IPS-20b (cell line): ENCODE measurements at regions not wholly inside any gene's neighbourhood (a gene's known extent, or its start where the extent isn't known, plus 50 kb on each side); places are given as distances from the start of the nearest gene placed in this dataset.

ENCODE experiments used
- H3K27ac ChIP-seq: one replicate; pipeline ENCODE4 v1.5.1; 2013; ENCODE audit warnings: low read length
- H3K27me3 ChIP-seq: 2 replicates; pipeline ENCODE4 v1.6.1; 2013; ENCODE audit warnings: mild to moderate bottlenecking, low read length, inconsistent platforms; ENCODE audit not compliant: insufficient read depth
- H3K36me3 ChIP-seq: 2 replicates; pipeline ENCODE4 v1.6.1; 2013; ENCODE audit warnings: low read depth, mild to moderate bottlenecking, inconsistent platforms, low read length, moderate library complexity; ENCODE audit not compliant: insufficient read depth
- H3K4me1 ChIP-seq: 2 replicates; pipeline ENCODE4 v1.6.1; 2013; ENCODE audit warnings: mild to moderate bottlenecking, control low read depth, inconsistent platforms, low read length, moderate library complexity; ENCODE audit not compliant: insufficient read depth
- H3K4me3 ChIP-seq: 2 replicates; pipeline ENCODE4 v1.5.1; 2013; ENCODE audit warnings: mild to moderate bottlenecking, low read length, inconsistent platforms
- H3K9ac ChIP-seq: 2 replicates; pipeline ENCODE4 v1.6.1; 2013; ENCODE audit warnings: low read depth, mild to moderate bottlenecking, inconsistent platforms, low read length, moderate library complexity
- H3K9me3 ChIP-seq: 2 replicates; pipeline ENCODE4 v1.6.1; 2013; ENCODE audit warnings: mild to moderate bottlenecking, low read depth, low read length, inconsistent platforms; ENCODE audit not compliant: insufficient read depth

DNA sequence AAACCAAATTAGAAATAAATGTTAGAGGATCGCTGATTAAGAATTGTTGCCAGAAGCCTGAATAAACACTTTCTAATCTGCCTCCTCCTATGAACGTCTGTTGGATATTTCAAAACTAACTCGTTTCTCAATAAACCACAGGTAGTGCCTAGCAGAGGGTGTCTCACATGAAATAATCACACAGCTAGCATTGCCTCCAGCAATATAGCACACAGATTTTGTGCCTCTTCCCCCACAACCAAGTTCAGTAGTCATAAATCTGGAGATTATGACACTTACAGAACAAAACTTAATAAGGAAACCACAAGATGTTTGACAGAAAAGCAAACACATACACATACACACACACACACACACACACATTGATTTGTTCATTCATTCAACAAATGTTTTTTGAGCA is 173.2 kb upstream of the CDH10 start:
- H3K27me3 ChIP-seq = no peaks in the 10 kb centered on the region
- H3K4me1 ChIP-seq = no peaks in the 10 kb centered on the region
- no peak overlapping the region for H3K9ac ChIP-seq
- no peaks in the 10 kb centered on the region for H3K9me3 ChIP-seq
- no peaks in the 10 kb centered on the region for H3K36me3 ChIP-seq
- H3K27ac ChIP-seq = no peak overlapping the region
- H3K4me3 ChIP-seq = no peak overlapping the region

- no peaks in the 10 kb centered on the region for H3K4me1 ChIP-seq
- H3K4me3 ChIP-seq = no peak overlapping the region
- no peaks in the 10 kb centered on the region for H3K36me3 ChIP-seq
- no peaks in the 10 kb centered on the region for H3K9me3 ChIP-seq
- no peak overlapping the region for H3K27ac ChIP-seq
- no peak overlapping the region for H3K9ac ChIP-seq
- H3K27me3 ChIP-seq = no peaks in the 10 kb centered on the region
Observed at GRCh38 chr5:24816206-24816605, 171.4 kb upstream of the CDH10 start.

- no peak overlapping the region for H3K9ac ChIP-seq
- H3K4me1 ChIP-seq = no peaks in the 10 kb centered on the region
- H3K27ac ChIP-seq = no peak overlapping the region
- H3K36me3 ChIP-seq = no peaks in the 10 kb centered on the region
- no peaks in the 10 kb centered on the region for H3K27me3 ChIP-seq
- H3K9me3 ChIP-seq = no peaks in the 10 kb centered on the region
- no peak overlapping the region for H3K4me3 ChIP-seq
Observed at GRCh38 chr5:24805230-24805629, 160.5 kb upstream of the CDH10 start.

GRCh38 chr5:24804221-24804681 is 159.5 kb upstream of the CDH10 start:
- no peaks in the 10 kb centered on the region for H3K36me3 ChIP-seq
- H3K27ac ChIP-seq = no peak overlapping the region
- no peak overlapping the region for H3K4me3 ChIP-seq
- H3K27me3 ChIP-seq = no peaks in the 10 kb centered on the region
- H3K9ac ChIP-seq = no peak overlapping the region
- H3K4me1 ChIP-seq = no peaks in the 10 kb centered on the region
- H3K9me3 ChIP-seq = no peaks in the 10 kb centered on the region

GRCh38 chr5:24791326-24791725 is 146.5 kb upstream of the CDH10 start:
- Histone ChIP-seq H3K36me3 (no peaks in the 10 kb centered on the region), H3K9ac (no peak overlapping the region), H3K9me3 (no peaks in the 10 kb centered on the region), H3K4me3 (no peak overlapping the region), H3K27me3 (no peaks in the 10 kb centered on the region), H3K4me1 (no peaks in the 10 kb centered on the region), H3K27ac (no peak overlapping the region)

DNA sequence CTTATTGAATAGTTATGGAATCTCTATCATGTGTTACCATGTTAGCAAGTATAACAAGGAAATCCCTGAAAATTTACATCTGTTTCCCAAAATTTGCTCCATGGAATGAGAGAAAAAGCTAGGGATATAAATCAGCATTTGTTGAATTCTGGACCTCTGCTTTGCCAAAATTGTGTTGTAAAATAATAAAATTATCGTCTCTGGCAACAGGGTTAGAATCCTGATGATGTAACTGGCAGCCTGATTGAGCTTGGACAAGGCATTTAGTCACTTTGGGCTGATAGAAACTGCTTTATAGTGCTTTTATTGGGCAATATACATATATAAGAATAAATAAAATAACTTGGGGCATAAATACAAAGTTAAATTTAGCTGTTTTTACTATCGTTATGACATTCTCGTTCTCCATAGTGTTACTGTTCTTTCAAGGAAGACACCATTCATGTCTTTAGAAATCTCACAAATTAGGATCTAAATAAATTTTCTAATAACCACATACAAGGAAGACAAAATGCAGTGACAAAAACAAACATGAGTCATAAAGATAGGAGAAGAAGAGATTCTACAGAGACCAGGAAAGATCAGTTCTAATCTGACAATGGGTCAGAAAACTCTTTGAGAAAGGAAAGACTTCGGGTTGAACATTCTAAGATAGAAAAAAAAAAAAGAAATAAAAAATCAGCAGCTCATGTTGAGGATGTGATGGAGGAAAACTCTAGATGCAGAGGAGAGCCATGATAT is 145.0 kb upstream of the CDH10 start:
- Histone ChIP-seq H3K4me1 (no peaks in the 10 kb centered on the region), H3K27me3 (no peaks in the 10 kb centered on the region), H3K27ac (no peak overlapping the region), H3K9me3 (no peaks in the 10 kb centered on the region), H3K4me3 (no peak overlapping the region), H3K9ac (no peak overlapping the region), H3K36me3 (no peaks in the 10 kb centered on the region)

DNA sequence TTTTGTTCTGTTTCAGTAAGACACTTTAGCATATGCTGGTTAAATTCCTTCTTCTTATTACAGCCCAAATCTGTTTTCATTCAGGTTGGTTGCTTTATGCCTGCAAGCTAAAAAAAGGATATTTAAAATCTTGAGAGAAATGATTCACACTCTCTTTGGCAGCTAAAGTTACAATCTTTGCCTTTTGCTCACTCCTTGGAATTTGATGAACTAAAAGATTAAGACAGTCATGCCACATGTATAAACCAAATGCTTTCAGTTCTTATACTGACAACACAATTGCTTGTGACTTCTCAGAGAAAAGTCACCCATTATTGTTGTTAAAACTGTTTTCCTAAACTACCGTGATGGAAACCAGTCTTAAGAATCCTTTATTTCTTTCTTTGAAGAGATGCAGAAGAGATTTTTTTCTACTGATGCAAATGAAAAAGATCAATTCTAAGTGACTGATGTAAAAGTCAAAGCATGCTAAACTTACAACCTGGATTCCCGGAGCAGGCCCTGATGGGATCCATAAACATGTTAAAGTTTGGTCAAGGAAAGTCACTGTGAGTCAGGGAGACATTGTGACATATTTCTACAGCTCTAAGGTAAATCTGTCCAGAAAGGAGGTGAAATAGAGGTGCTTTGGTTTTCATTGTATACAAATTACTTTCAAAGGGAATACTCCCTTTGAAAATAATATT is 144.2 kb upstream of the CDH10 start:
- H3K27me3 ChIP-seq = no peaks in the 10 kb centered on the region
- no peak overlapping the region for H3K9ac ChIP-seq
- H3K4me1 ChIP-seq = no peaks in the 10 kb centered on the region
- H3K9me3 ChIP-seq = no peaks in the 10 kb centered on the region
- H3K36me3 ChIP-seq = no peaks in the 10 kb centered on the region
- H3K4me3 ChIP-seq = no peak overlapping the region
- no peak overlapping the region for H3K27ac ChIP-seq

GRCh38 chr5:24786108-24786507 is 141.3 kb upstream of the CDH10 start:
- no peak overlapping the region for H3K9ac ChIP-seq
- H3K27me3 ChIP-seq = no peaks in the 10 kb centered on the region
- H3K27ac ChIP-seq = no peak overlapping the region

GRCh38 chr5:24783596-24783995 is 138.8 kb upstream of the CDH10 start:
- Histone ChIP-seq H3K9ac (no peak overlapping the region), H3K27ac (no peak overlapping the region)

More at GRCh38 chr5:24786108-24786507, 141.3 kb upstream of the CDH10 start:
- Histone ChIP-seq H3K4me1 (no peaks in the 10 kb centered on the region), H3K4me3 (no peak overlapping the region), H3K9me3 (no peaks in the 10 kb centered on the region), H3K36me3 (no peaks in the 10 kb centered on the region)

GRCh38 chr5:24777392-24777791 is 132.6 kb upstream of the CDH10 start:
- no peaks in the 10 kb centered on the region for H3K27me3 ChIP-seq
- H3K4me3 ChIP-seq = no peak overlapping the region
- no peaks in the 10 kb centered on the region for H3K36me3 ChIP-seq
- no peaks in the 10 kb centered on the region for H3K4me1 ChIP-seq
- H3K9ac ChIP-seq = no peak overlapping the region
- no peak overlapping the region for H3K27ac ChIP-seq
- no peaks in the 10 kb centered on the region for H3K9me3 ChIP-seq

More at GRCh38 chr5:24783596-24783995, 138.8 kb upstream of the CDH10 start:
- H3K4me3 ChIP-seq = no peak overlapping the region
- H3K4me1 ChIP-seq = no peaks in the 10 kb centered on the region
- H3K27me3 ChIP-seq = no peaks in the 10 kb centered on the region
- no peaks in the 10 kb centered on the region for H3K9me3 ChIP-seq
- no peaks in the 10 kb centered on the region for H3K36me3 ChIP-seq

GRCh38 chr5:24773261-24773660 is 128.5 kb upstream of the CDH10 start:
- no peak overlapping the region for H3K9ac ChIP-seq
- no peaks in the 10 kb centered on the region for H3K36me3 ChIP-seq
- no peak overlapping the region for H3K4me3 ChIP-seq
- no peaks in the 10 kb centered on the region for H3K9me3 ChIP-seq
- H3K27me3 ChIP-seq = no peaks in the 10 kb centered on the region
- H3K4me1 ChIP-seq = no peaks in the 10 kb centered on the region
- H3K27ac ChIP-seq = no peak overlapping the region

- Histone ChIP-seq H3K4me3 (no peak overlapping the region), H3K36me3 (no peaks in the 10 kb centered on the region), H3K9me3 (no peaks in the 10 kb centered on the region; the same call in 1 of the 2 replicates), H3K9ac (no peak overlapping the region), H3K27me3 (no peaks in the 10 kb centered on the region), H3K27ac (no peak overlapping the region), H3K4me1 (no peaks in the 10 kb centered on the region)
Observed at GRCh38 chr5:24767086-24767485, 122.3 kb upstream of the CDH10 start.
